IPS-15b (cell line): ENCODE measurements at regions not wholly inside any gene's neighbourhood (a gene's known extent, or its start where the extent isn't known, plus 50 kb on each side); places are given as distances from the start of the nearest gene placed in this dataset.

Experiments used
- H3K27me3 ChIP-seq: one replicate; pipeline ENCODE4 v1.6.1; 2013; ENCODE audit warnings: low read length; ENCODE audit not compliant: control insufficient read depth, insufficient read depth
- H3K36me3 ChIP-seq: one replicate; pipeline ENCODE4 v1.6.1; 2013; ENCODE audit warnings: low read length; ENCODE audit not compliant: control insufficient read depth, insufficient read depth
- H3K4me1 ChIP-seq: one replicate; pipeline ENCODE4 v1.6.1; 2013; ENCODE audit warnings: mild to moderate bottlenecking, low read length; ENCODE audit not compliant: control insufficient read depth, insufficient read depth
- H3K4me3 ChIP-seq: one replicate; pipeline ENCODE4 v1.5.1; 2013; ENCODE audit warnings: low read depth, low read length
- H3K9ac ChIP-seq: one replicate; pipeline ENCODE4 v1.6.1; 2013; ENCODE audit warnings: low read depth, mild to moderate bottlenecking, low read length
- H3K9me3 ChIP-seq: one replicate; pipeline ENCODE4 v1.6.1; 2013; ENCODE audit warnings: mild to moderate bottlenecking, low read length; ENCODE audit not compliant: control insufficient read depth, insufficient read depth

DNA sequence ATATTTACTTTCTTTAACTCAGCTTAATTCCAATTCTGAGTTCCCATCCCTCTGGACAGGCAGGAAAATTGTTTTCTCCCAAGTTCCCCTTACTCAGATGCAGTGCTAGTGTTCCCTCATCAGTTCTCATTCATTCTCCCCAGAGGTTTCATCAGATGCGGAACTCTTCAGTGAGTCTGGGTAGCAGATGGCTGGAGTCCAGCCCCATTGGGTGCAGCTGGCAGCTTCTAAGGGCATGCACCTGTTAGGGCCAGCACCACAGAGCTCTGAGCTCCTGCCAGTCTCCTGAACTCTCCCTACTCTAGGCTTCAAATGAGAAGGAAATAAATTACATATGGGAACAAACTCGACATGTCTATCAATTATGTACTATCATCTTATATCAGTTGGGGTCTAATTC, 76.6 kb downstream of the SOD2 start:
- H3K4me3 ChIP-seq = no peak overlapping the region
- no peaks in the 10 kb centered on the region for H3K27me3 ChIP-seq
- peaks cover 5% of the 10 kb centered on the region for H3K9me3 ChIP-seq
- no peak overlapping the region for H3K9ac ChIP-seq
- H3K36me3 ChIP-seq = no peaks in the 10 kb centered on the region
- no peaks in the 10 kb centered on the region for H3K4me1 ChIP-seq

DNA sequence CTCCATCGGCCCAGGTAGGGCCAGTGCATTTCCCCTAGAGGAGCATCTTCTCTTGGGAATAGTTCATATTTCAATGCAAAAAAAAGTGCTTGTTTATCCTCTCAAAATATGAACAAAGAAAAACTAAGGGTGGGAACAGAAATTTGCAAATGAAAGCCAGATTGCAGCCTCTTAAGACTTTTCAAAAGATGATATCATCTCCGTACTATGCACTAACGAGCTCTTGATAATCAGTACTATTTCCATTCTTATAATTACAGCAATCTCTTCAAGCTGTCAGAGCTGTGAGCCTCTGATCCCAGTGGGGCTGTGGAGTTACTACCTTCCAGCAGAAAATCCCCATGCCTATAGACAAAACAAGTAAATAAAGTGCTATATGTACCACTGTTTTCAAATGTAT, 77.1 kb downstream of the SOD2 start:
- Histone ChIP-seq H3K36me3 (no peaks in the 10 kb centered on the region), H3K27me3 (no peaks in the 10 kb centered on the region)

GRCh38 chr6:159610881-159611280, 82.2 kb downstream of the SOD2 start:
- Histone ChIP-seq H3K9ac (no peak overlapping the region), H3K4me1 (no peaks in the 10 kb centered on the region), H3K9me3 (no peaks in the 10 kb centered on the region), H3K27me3 (no peaks in the 10 kb centered on the region), H3K36me3 (no peaks in the 10 kb centered on the region), H3K4me3 (no peak overlapping the region)

More for the DNA sequence above, 77.1 kb downstream of the SOD2 start:
- Histone ChIP-seq H3K9ac (no peak overlapping the region), H3K4me3 (no peak overlapping the region), H3K9me3 (peaks cover 5% of the 10 kb centered on the region), H3K4me1 (no peaks in the 10 kb centered on the region)

DNA sequence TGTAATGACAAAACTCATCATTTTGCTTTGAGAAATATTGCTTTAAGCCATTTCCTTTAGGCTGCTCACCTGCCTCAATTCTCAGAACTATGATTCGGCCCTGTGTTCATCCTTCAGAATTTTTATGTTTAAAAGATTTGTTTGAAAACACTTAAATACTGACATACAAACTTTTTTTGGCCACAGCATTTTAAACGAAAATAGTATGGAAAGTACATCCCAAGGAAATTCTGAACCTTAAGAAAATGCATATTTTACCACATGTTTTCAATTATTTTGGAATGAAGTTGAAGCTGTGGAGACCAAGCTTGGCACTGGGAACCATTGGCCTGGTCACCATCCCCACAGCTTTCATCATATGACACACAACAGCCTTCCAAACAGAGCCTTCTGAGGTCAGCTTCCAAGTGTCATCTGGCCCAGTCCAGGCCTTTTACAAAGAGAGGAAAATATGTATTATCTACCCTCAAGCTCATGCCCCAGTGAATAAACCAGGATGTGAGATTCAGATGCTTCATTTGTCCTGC, 83.3 kb downstream of the SOD2 start:
- H3K9ac ChIP-seq = no peak overlapping the region

DNA sequence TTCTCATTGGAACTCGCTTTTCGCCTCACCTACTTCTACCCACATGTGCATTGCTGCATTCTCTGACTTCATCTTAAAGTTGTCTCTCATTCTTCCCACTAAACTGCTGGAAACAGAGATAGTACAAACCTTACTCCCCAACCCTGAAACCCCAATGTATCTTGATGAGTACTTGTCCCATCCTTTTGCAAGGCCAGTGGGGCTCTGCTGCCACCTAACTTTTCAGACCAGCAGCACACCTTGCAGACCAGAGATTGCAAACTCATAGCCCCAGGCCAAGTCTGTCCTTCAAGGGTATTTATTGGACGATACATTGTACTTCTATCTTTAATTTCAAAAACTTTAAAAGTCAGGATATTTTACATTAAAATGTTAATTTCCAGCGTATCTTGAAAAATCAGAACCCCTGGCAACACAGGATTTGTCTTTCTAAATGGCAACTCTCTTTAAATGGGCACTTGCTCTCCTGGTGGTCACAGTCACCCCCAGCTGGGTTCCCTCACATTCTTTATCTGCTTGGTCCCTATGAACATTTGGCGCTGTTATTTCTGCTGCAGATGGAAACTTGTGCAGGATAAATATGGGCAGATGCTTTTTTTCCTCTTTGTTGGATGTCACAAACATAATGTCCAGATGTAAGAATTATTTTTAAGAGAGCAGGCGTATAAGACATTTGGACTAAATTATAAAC, 83.9 kb downstream of the SOD2 start:
- H3K4me3 ChIP-seq = no peak overlapping the region
- H3K36me3 ChIP-seq = no peaks in the 10 kb centered on the region
- H3K9ac ChIP-seq = no peak overlapping the region
- H3K9me3 ChIP-seq = no peaks in the 10 kb centered on the region
- no peaks in the 10 kb centered on the region for H3K4me1 ChIP-seq
- no peaks in the 10 kb centered on the region for H3K27me3 ChIP-seq

More for the DNA sequence above, 83.3 kb downstream of the SOD2 start:
- H3K4me3 ChIP-seq = no peak overlapping the region
- no peaks in the 10 kb centered on the region for H3K9me3 ChIP-seq
- no peaks in the 10 kb centered on the region for H3K36me3 ChIP-seq
- no peaks in the 10 kb centered on the region for H3K27me3 ChIP-seq
- H3K4me1 ChIP-seq = no peaks in the 10 kb centered on the region

- Histone ChIP-seq H3K4me1 (no peaks in the 10 kb centered on the region), H3K27me3 (no peaks in the 10 kb centered on the region), H3K4me3 (no peak overlapping the region), H3K9ac (no peak overlapping the region), H3K36me3 (no peaks in the 10 kb centered on the region), H3K9me3 (no peaks in the 10 kb centered on the region)
Observed at GRCh38 chr6:159606786-159607185, 86.3 kb downstream of the SOD2 start.

- no peak overlapping the region for H3K9ac ChIP-seq
Observed at GRCh38 chr6:159604443-159604956, 88.5 kb downstream of the SOD2 start.

GRCh38 chr6:159602431-159603041, 90.5 kb downstream of the SOD2 start:
- Histone ChIP-seq H3K9me3 (no peaks in the 10 kb centered on the region), H3K27me3 (no peaks in the 10 kb centered on the region), H3K4me1 (no peaks in the 10 kb centered on the region), H3K36me3 (no peaks in the 10 kb centered on the region), H3K9ac (no peak overlapping the region), H3K4me3 (no peak overlapping the region)

More at GRCh38 chr6:159604443-159604956, 88.5 kb downstream of the SOD2 start:
- Histone ChIP-seq H3K36me3 (no peaks in the 10 kb centered on the region), H3K27me3 (no peaks in the 10 kb centered on the region), H3K9me3 (no peaks in the 10 kb centered on the region), H3K4me3 (no peak overlapping the region), H3K4me1 (no peaks in the 10 kb centered on the region)

DNA sequence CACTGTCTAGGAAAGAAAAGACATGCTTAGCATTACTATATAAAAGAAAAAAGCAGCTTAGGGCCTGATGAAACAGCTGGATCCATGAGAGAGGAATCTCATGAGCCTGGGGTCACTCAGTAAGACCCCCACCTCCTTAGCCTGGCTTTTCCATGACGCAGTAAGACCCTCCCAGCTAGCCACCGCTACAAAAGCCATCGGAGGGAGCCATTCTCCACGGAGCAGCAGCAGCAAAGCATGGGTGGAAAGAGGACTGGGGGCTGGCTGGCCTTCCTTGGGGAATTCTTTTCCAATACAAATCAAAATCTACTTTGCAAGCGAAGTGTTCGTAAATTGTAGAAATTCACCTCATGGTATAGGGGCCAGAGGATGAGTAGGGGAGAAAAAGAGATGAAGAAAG, 91.8 kb downstream of the SOD2 start:
- no peaks in the 10 kb centered on the region for H3K9me3 ChIP-seq
- H3K36me3 ChIP-seq = no peaks in the 10 kb centered on the region
- H3K4me3 ChIP-seq = no peak overlapping the region
- no peak overlapping the region for H3K9ac ChIP-seq
- H3K4me1 ChIP-seq = no peaks in the 10 kb centered on the region
- H3K27me3 ChIP-seq = no peaks in the 10 kb centered on the region

- H3K36me3 ChIP-seq = no peaks in the 10 kb centered on the region
- no peaks in the 10 kb centered on the region for H3K9me3 ChIP-seq
- H3K27me3 ChIP-seq = no peaks in the 10 kb centered on the region
- no peak overlapping the region for H3K9ac ChIP-seq
- H3K4me1 ChIP-seq = no peaks in the 10 kb centered on the region
- H3K4me3 ChIP-seq = no peak overlapping the region
Observed at GRCh38 chr6:159595173-159595572, 97.9 kb downstream of the SOD2 start.

- H3K9me3 ChIP-seq = no peaks in the 10 kb centered on the region
Observed at GRCh38 chr6:159594750-159595117, 98.3 kb downstream of the SOD2 start.

More at GRCh38 chr6:159594750-159595117, 98.3 kb downstream of the SOD2 start:
- Histone ChIP-seq H3K9ac (no peak overlapping the region), H3K4me3 (no peak overlapping the region), H3K36me3 (no peaks in the 10 kb centered on the region), H3K27me3 (no peaks in the 10 kb centered on the region), H3K4me1 (no peaks in the 10 kb centered on the region)
